Endothelial cell of umbilical vein (primary cell): ENCODE measurements at regions not wholly inside any gene's neighbourhood (a gene's known extent, or its start where the extent isn't known, plus 50 kb on each side); places are given as distances from the start of the nearest gene placed in this dataset.

Experiments
- BruUV-seq: library from RNA; stranded (reverse); fragments of 400-500 nt; replicated peaks from 2 replicates; lab custom pipeline; 2021; lab: Mats Ljungman, UMichigan
- CTCF ChIA-PET: fragments of 300-600, 350-600 bp; sonication (Branson Sonifier 250); formaldehyde crosslinking; loops from one replicate; lab custom pipeline; 2021; ENCODE audit warnings: antibody characterized with exemption, inconsistent platforms; lab: Charles Lee
- POLR2A ChIA-PET: fragments of 300-600, 350-600 bp; sonication (Branson Sonifier 250); formaldehyde crosslinking; loops from one replicate; lab custom pipeline; 2021; ENCODE audit warnings: antibody characterized with exemption, inconsistent platforms; lab: Charles Lee
- DNase-seq: peaks from one replicate; pipeline ENCODE4 v3.0.0-alpha.2; 2011; ENCODE audit warnings: low read depth, low spot score
- FAIRE-seq: peaks from 2 replicates; lab custom pipeline; 2011; peaks lifted over from hg19 to GRCh38; lab: Jason Lieb, UNC
- H2AFZ ChIP-seq: 2 replicates; pipeline ENCODE4 v1.6.0; 2012; ENCODE audit warnings: low read depth, low read length, control low read depth, inconsistent platforms
- H3K27ac ChIP-seq: 2 replicates; pipeline ENCODE4 v1.5.1; 2011; ENCODE audit warnings: low read depth, mild to moderate bottlenecking, control low read depth, low read length, moderate library complexity; ENCODE audit not compliant: insufficient read depth
- H3K27me3 ChIP-seq, 2 experiments: 2 replicates each; pipeline versions ENCODE4 v1.6.0 to v1.6.1; 2011; ENCODE audit warnings: low read length in 2 of 2, mixed read lengths in 1 of 2; ENCODE audit not compliant: control insufficient read depth in 2 of 2, insufficient read depth in 2 of 2
- H3K36me3 ChIP-seq, 2 experiments: 2 replicates in 1 of 2; 3 replicates in 1 of 2; pipeline ENCODE4 v1.5.1; 2011; ENCODE audit warnings: low read length in 2 of 2, mild to moderate bottlenecking in 1 of 2, moderate library complexity in 1 of 2; ENCODE audit not compliant: control insufficient read depth in 2 of 2, insufficient read depth in 2 of 2; ENCODE audit errors: extremely low read depth in 1 of 2
- H3K4me1 ChIP-seq: 3 replicates; pipeline ENCODE4 v1.5.1; 2011; ENCODE audit warnings: mild to moderate bottlenecking, low read length; ENCODE audit not compliant: control insufficient read depth, insufficient read depth; ENCODE audit errors: extremely low read depth
- H3K4me2 ChIP-seq: 2 replicates; pipeline ENCODE4 v1.6.1; 2011; ENCODE audit warnings: low read length, control low read depth, mixed read lengths; ENCODE audit not compliant: insufficient read depth
- H3K4me3 ChIP-seq, 3 experiments: fragments of 200-600 bp in 1 of 3; sonication (generic), shearing (Covaris generic) in 1 of 3; replicated peaks in 1 of 3; 2 replicates each; pipeline ENCODE4 v1.5.1; 2011 to 2016; ENCODE audit warnings: control low read depth in 3 of 3, low read length in 3 of 3, mild to moderate bottlenecking in 2 of 3, inconsistent platforms in 1 of 3, low read depth in 1 of 3, moderate library complexity in 1 of 3; ENCODE audit not compliant: insufficient read depth in 1 of 3
- H3K79me2 ChIP-seq: 2 replicates; pipeline ENCODE4 v1.6.0; 2012; ENCODE audit warnings: low read length, inconsistent platforms; ENCODE audit not compliant: control insufficient read depth, insufficient read depth
- H3K9ac ChIP-seq: replicated peaks from 2 replicates; pipeline ENCODE3; 2011; ENCODE audit warnings: low read length, control low read depth; ENCODE audit not compliant: insufficient read depth; ENCODE audit errors: extremely low read depth
- H3K9me1 ChIP-seq: replicated peaks from 3 replicates; pipeline ENCODE4 v1.6.0; 2011; ENCODE audit warnings: mild to moderate bottlenecking, low read length; ENCODE audit not compliant: control insufficient read depth, insufficient read depth; ENCODE audit errors: extremely low read depth
- H3K9me3 ChIP-seq: replicated peaks from 2 replicates; pipeline ENCODE4 v1.5.1; 2012; ENCODE audit warnings: low read length, inconsistent platforms; ENCODE audit not compliant: control insufficient read depth, insufficient read depth
- H4K20me1 ChIP-seq: replicated peaks from 2 replicates; pipeline ENCODE3; 2011; ENCODE audit warnings: mild to moderate bottlenecking, low read length; ENCODE audit not compliant: control insufficient read depth, insufficient read depth; ENCODE audit errors: extremely low read depth
- CTCF ChIP-seq, 2 donors: IDR thresholded peaks; 1 replicate in 1 of 2; 2 replicates in 1 of 2; pipeline ENCODE4 v1.5.1; 2011; ENCODE audit warnings: low read length in 2 of 2, mild to moderate bottlenecking in 2 of 2, moderate library complexity in 2 of 2, control low read depth in 1 of 2, inconsistent platforms in 1 of 2, low read depth in 1 of 2; ENCODE audit not compliant: insufficient read depth in 1 of 2; ENCODE audit errors: extremely low read depth in 1 of 2
- EZH2 ChIP-seq: IDR thresholded peaks from 2 replicates; pipeline ENCODE4 v1.6.1; 2012; ENCODE audit warnings: borderline replicate concordance, low read depth, mild to moderate bottlenecking, moderate library complexity, low read length, inconsistent platforms; ENCODE audit not compliant: severe bottlenecking
- FOS ChIP-seq: IDR thresholded peaks from 2 replicates; pipeline ENCODE4 v1.6.1; 2011; ENCODE audit warnings: mild to moderate bottlenecking, low read length, moderate library complexity, borderline replicate concordance; ENCODE audit not compliant: insufficient read depth
- GATA2 ChIP-seq: IDR thresholded peaks from 2 replicates; pipeline ENCODE4 v1.7.0; 2011; ENCODE audit warnings: low read depth, mild to moderate bottlenecking, moderate library complexity, mixed read lengths, low read length; ENCODE audit not compliant: insufficient read length, insufficient read depth
- POLR2A ChIP-seq: IDR thresholded peaks from 2 replicates; pipeline ENCODE4 v1.6.1; 2012; ENCODE audit warnings: low read depth, mild to moderate bottlenecking, control low read depth, low read length
- POLR2AphosphoS5 ChIP-seq: IDR thresholded peaks from 2 replicates; pipeline ENCODE4 v1.6.1; 2012; ENCODE audit warnings: low read depth, mild to moderate bottlenecking, control low read depth, low read length, moderate library complexity; ENCODE audit not compliant: insufficient read depth
- dilution Hi-C: fragments of 300-500 bp; cut with MboI; formaldehyde crosslinking; loops from one replicate; pipeline ENCODE4 v1.15.0; 2019; ENCODE audit warnings: low sequenced_read_pairs; ENCODE audit not compliant: extremely low pct_ligation_motif_present
- intact Hi-C: fragments of 100-400 bp; cut with micrococcal nuclease; formaldehyde crosslinking; loops from one replicate; pipeline ENCODE4 v1.10.0; 2022
- TF ChIP-seq, protein P1 (sequence below): IDR thresholded peaks from 2 replicates; pipeline ENCODE4 v1.6.1; 2011; ENCODE audit not compliant: insufficient read depth, insufficient read length

GRCh38 chr2:204389120-204389519 lies 156.2 kb upstream of the PARD3B start:
- DNase-seq, result no peak
- H3K27me3 ChIP-seq, result no peaks in the 10 kb centered on the region
- no peak overlapping the region for H3K4me2 ChIP-seq
- no peaks in the 10 kb centered on the region for H4K20me1 ChIP-seq
- no peaks in the 10 kb centered on the region for H3K9me1 ChIP-seq
- CTCF ChIA-PET, result no interaction called here
- no peaks in the 10 kb centered on the region for H3K79me2 ChIP-seq
- no peaks in the 10 kb centered on the region for H3K36me3 ChIP-seq
- H3K9ac ChIP-seq, result no peak overlapping the region
- H3K27ac ChIP-seq, result no peak overlapping the region
- POLR2A ChIA-PET, result no interaction called here
- no TSS peak for BruUV-seq
- no peak overlapping the region for H2AFZ ChIP-seq
- TF ChIP-seq CTCF (IDR thresholded peaks at IDR 0.05; ENCODE audit: extremely low read depth in 1 of 2, insufficient read depth in 1 of 2, low read depth in 1 of 2, low read length in 2 of 2) (no peak), GATA2 (no peak), FOS (no peak), EZH2 (no peak), POLR2AphosphoS5 (no peak), POLR2A (no peak)
- TF ChIP-seq, protein P1, sequence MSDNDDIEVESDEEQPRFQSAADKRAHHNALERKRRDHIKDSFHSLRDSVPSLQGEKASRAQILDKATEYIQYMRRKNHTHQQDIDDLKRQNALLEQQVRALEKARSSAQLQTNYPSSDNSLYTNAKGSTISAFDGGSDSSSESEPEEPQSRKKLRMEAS, result no peak
- no peak overlapping the region for H3K4me3 ChIP-seq
- dilution Hi-C loops (no loop called here), intact Hi-C loops (no loop called here)
- no peak for FAIRE-seq
- H3K4me1 ChIP-seq, result no peaks in the 10 kb centered on the region
- H3K9me3 ChIP-seq, result no peaks in the 10 kb centered on the region
